Panc1 (cell line): ENCODE measurements at regions not wholly inside any gene's neighbourhood (a gene's known extent, or its start where the extent isn't known, plus 50 kb on each side); places are given as distances from the start of the nearest gene placed in this dataset.

Source experiments
- CTCF ChIP-seq: fragments of 450-650 bp; IDR thresholded peaks from 2 replicates; pipeline ENCODE4 v1.5.1; 2017; ENCODE audit warnings: mild to moderate bottlenecking
- POLR2AphosphoS5 ChIP-seq: IDR thresholded peaks from 2 replicates; pipeline ENCODE4 v1.6.1; 2012; ENCODE audit warnings: mild to moderate bottlenecking, low read depth, low read length, moderate library complexity

- no peak for TF ChIP-seq POLR2AphosphoS5
- TF ChIP-seq CTCF = no peak
These were observed 848.8 kb upstream of the AADAT start for GRCh38 chr4:170938588-170938987.
